PFSK-1 (cell line): ENCODE measurements at regions not wholly inside any gene's neighbourhood (a gene's known extent, or its start where the extent isn't known, plus 50 kb on each side); places are given as distances from the start of the nearest gene placed in this dataset.

Experiments used
- FOXP2 ChIP-seq: optimal IDR thresholded peaks from 2 replicates; pipeline ENCODE3; 2011; ENCODE audit warnings: borderline replicate concordance, control low read depth, inconsistent platforms; ENCODE audit not compliant: insufficient read depth; ENCODE audit errors: extremely low read length, extremely low read depth
- POLR2AphosphoS5 ChIP-seq: IDR thresholded peaks from 2 replicates; pipeline ENCODE4 v1.6.1; 2012; ENCODE audit warnings: low read depth, mild to moderate bottlenecking, control low read depth, low read length, moderate library complexity
- SIN3A ChIP-seq: IDR thresholded peaks from 2 replicates; pipeline ENCODE4 v1.6.1; 2012; ENCODE audit warnings: mild to moderate bottlenecking, low read length, moderate library complexity, borderline replicate concordance; ENCODE audit not compliant: insufficient read depth
- TAF1 ChIP-seq: IDR thresholded peaks from 2 replicates; pipeline ENCODE4 v1.6.1; 2012; ENCODE audit warnings: low read length, control low read depth, borderline replicate concordance; ENCODE audit not compliant: insufficient read depth
- TF ChIP-seq, protein P1 (sequence below), 2 experiments: IDR thresholded peaks; 2 replicates each; pipeline versions ENCODE4 v1.6.1 to v1.8.0; 2011 to 2012; ENCODE audit warnings: low read depth in 2 of 2, low read length in 2 of 2, control low read depth in 1 of 2, inconsistent platforms in 1 of 2, mild to moderate bottlenecking in 1 of 2, moderate library complexity in 1 of 2; ENCODE audit not compliant: insufficient read depth in 1 of 2

DNA sequence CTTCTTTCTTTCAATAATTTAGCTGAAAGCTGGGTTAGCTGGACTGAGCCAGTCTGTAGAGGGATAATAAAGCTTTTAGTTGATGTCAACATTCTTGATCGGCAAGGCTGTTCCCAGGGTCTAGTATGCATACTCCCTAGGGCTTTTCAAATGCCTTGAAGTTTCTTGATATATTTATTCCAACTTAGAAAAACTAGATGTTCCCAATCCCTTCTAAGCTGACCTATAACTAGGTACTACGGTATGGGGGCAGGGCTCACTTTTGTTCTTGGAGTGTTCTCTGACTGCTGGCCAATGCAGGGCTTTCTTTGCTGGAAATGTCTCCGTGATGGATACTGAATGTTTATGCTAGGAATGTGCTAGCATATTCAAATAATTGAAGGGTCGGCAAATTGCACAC lies 258.6 kb upstream of the TANK start:
- TF ChIP-seq, protein P1, sequence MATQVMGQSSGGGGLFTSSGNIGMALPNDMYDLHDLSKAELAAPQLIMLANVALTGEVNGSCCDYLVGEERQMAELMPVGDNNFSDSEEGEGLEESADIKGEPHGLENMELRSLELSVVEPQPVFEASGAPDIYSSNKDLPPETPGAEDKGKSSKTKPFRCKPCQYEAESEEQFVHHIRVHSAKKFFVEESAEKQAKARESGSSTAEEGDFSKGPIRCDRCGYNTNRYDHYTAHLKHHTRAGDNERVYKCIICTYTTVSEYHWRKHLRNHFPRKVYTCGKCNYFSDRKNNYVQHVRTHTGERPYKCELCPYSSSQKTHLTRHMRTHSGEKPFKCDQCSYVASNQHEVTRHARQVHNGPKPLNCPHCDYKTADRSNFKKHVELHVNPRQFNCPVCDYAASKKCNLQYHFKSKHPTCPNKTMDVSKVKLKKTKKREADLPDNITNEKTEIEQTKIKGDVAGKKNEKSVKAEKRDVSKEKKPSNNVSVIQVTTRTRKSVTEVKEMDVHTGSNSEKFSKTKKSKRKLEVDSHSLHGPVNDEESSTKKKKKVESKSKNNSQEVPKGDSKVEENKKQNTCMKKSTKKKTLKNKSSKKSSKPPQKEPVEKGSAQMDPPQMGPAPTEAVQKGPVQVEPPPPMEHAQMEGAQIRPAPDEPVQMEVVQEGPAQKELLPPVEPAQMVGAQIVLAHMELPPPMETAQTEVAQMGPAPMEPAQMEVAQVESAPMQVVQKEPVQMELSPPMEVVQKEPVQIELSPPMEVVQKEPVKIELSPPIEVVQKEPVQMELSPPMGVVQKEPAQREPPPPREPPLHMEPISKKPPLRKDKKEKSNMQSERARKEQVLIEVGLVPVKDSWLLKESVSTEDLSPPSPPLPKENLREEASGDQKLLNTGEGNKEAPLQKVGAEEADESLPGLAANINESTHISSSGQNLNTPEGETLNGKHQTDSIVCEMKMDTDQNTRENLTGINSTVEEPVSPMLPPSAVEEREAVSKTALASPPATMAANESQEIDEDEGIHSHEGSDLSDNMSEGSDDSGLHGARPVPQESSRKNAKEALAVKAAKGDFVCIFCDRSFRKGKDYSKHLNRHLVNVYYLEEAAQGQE (IDR thresholded peaks at IDR 0.05; ENCODE audit: insufficient read depth in 1 of 2, low read depth in 2 of 2, low read length in 2 of 2): no peak
- TF ChIP-seq POLR2AphosphoS5 (no peak), TAF1 (no peak), FOXP2 (no peak), SIN3A (no peak)

DNA sequence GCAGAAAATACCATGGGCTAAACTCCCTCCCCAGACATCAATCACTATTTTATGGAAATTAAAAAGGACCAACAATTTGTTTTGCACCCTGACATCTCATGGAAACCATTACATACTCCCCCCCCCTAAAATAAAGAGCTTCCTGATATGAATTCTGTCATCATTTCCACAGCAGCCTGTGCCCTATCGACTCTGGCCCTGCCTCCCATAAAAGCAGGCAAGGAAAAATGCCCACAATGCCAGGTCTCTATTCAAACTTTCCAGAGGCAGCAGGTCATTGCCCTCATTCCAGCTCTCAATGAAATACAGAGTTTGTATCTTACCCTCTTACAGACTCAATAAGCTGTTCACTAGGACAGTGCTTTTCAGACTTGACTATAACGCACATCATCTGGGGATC lies 254.4 kb upstream of the TANK start:
- TF ChIP-seq, protein P1 (IDR thresholded peaks at IDR 0.05; ENCODE audit: insufficient read depth in 1 of 2, low read depth in 2 of 2, low read length in 2 of 2): no peak
- TF ChIP-seq SIN3A: no peak
- no peak for TF ChIP-seq POLR2AphosphoS5

DNA sequence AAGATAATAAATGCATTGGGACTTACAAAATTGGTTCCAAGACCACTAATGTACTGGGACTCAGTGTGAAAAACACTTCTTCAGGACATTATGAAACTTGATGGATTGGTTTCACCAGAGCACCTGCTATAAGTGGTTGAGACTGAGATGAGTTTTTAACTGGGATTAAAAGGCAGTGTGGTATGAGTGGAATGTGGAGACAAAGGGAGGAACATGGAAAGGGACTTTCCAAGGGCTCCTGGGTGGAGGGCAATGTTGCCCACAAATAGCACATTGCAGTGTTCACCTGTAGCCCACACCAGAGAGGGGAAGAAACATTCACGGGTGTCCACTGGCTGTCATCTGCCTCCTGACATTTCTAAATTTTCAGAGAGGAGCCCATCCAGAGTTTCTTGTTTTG lies 253.3 kb upstream of the TANK start:
- no peak for TF ChIP-seq TAF1
- TF ChIP-seq FOXP2: no peak
- TF ChIP-seq POLR2AphosphoS5: no peak
- TF ChIP-seq, protein P1 (IDR thresholded peaks at IDR 0.05; ENCODE audit: insufficient read depth in 1 of 2, low read depth in 2 of 2, low read length in 2 of 2): no peak
- no peak for TF ChIP-seq SIN3A

DNA sequence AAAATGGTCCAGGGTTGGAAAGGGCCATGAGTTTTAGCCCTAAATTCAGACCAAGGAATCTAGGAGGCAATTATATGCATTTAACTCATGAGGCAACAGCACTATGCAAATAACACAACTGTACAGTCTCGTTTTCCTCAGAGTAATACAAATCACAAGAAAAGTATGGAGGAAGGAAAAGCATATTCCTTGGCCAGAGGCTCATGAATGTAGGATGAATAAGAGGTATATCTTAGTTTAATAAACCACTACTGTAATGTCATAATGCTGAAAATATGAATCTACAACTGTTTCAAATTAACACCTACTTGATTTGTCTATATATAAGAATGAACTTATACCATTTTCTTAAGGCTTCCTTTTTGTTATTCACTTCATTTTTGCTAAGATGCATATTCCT lies 252.5 kb upstream of the TANK start:
- no peak for TF ChIP-seq FOXP2
- TF ChIP-seq, protein P1 (IDR thresholded peaks at IDR 0.05; ENCODE audit: insufficient read depth in 1 of 2, low read depth in 2 of 2, low read length in 2 of 2): no peak
- TF ChIP-seq POLR2AphosphoS5: no peak
- no peak for TF ChIP-seq TAF1
- no peak for TF ChIP-seq SIN3A

DNA sequence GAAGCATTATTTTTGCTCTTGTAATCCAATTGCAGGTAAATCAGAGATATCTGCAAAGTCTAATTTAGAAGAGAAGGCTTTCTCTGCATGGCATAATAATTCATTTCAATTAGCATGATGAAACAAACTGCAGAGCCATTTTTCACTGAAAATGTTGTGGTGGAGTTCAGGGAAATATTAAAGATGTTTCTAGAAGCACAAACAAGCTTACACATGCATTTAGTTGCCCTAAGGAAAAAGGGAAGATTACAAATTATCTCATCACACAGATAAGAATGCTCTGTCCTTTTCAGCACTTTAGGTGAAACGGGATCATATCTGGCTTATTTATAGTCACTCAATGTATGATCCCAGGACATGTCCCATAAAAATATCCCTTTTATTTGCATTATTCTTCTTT lies 252.1 kb upstream of the TANK start:
- TF ChIP-seq, protein P1 (IDR thresholded peaks at IDR 0.05; ENCODE audit: insufficient read depth in 1 of 2, low read depth in 2 of 2, low read length in 2 of 2): no peak
- TF ChIP-seq TAF1 (no peak), FOXP2 (no peak), POLR2AphosphoS5 (no peak), SIN3A (no peak)
